Caki2 (cell line): ENCODE measurements at regions not wholly inside any gene's neighbourhood (a gene's known extent, or its start where the extent isn't known, plus 50 kb on each side); places are given as distances from the start of the nearest gene placed in this dataset.

Experiments used
- DNase-seq: peaks from one replicate; pipeline ENCODE4 v3.0.0-alpha.2; 2015; ENCODE audit warnings: low read depth
- in situ Hi-C: cut with HindIII; loops from 2 replicates; pipeline ENCODE4 v1.10.0; 2016; ENCODE audit warnings: low sequenced_read_pairs, low pct_unique_long_range_greater_than_20kb, mixed read lengths

DNA sequence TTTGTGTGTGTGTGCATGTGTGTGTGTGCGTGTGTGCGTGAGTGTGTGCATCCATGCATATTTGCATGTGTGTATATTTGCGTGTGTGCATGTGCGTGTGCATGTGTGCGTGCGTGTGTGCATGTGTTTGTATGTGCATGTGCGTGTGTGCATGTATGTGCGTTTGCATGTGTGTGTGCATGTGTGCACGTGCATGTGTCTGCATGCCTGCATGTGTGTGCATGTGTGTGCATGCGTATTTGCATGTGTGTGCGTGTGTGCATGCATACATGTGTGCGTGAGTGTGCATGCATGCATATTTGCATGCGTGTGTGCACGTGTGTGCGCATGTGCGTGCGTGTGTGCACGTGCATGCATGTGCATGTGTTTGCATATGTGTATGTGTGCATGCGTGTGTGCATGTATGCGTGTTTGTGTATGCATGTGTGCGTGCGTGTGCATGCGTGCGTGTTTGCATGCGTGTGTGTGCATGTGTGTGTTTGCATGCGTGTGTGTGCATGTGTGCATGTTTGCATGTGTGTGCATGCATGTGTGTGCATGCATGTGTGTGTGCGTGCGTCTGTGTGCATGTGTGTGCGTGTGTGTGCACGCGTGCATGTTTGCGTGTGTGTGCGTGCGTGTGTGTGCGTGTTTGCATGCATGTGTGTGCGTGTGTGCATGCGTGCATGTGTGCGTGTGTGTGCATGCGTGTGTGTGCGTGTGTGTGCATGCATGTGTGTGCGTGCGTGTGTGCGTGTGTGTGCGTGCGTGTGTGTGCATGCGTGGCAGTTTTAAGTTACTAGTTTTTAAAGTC is 57.7 kb upstream of the SMOC2 start:
- DNase-seq, result no peak
- in situ Hi-C loops, result no loop called here

DNA sequence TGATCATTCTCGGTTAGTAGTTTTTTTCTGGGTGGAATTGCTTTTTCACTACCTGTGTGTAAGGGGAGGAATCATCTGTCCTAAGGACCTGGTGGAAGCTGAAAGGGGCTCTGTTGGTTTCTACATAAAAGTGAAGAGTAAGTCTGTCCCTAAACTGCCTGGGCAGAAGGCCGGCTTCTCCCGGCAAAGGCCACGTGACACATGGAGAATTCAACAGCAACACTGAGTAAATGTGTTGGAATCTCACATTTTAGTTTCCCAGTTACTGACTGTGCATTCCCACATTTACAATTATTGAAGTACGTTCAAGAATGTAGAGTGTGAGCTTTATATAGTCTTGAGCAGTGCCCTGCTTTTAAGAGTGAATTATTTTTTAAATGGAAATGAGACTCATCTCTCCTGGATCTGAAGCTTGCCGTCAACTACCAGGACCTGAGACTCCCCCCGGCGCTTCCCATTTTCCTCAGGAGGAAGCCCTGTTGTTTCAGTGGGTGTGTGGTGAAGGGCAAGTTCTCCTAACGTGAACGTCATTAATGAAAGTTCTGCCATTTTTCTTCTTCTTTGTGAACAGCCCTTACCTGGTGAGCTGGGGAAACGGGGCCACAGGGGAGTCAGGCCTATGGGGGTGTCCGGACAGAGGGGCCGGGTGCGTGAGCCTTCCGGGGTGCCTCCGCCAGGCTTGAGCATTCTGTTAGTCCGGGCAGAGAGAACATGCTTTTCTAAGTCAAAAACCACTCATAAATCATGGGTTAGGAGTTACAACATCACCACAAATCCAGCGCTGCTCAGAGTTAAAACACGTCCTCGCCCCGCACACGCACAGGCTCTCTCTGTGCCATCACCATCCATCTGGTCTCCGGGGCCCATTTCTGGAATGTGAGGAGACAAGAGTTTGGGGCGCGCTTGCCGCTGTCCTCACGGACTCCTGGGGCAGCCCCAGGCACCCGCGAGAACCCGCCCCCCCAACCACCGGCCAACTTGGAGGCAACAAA is 56.6 kb upstream of the SMOC2 start:
- no peak for DNase-seq
- in situ Hi-C loops, result no loop called here

DNA sequence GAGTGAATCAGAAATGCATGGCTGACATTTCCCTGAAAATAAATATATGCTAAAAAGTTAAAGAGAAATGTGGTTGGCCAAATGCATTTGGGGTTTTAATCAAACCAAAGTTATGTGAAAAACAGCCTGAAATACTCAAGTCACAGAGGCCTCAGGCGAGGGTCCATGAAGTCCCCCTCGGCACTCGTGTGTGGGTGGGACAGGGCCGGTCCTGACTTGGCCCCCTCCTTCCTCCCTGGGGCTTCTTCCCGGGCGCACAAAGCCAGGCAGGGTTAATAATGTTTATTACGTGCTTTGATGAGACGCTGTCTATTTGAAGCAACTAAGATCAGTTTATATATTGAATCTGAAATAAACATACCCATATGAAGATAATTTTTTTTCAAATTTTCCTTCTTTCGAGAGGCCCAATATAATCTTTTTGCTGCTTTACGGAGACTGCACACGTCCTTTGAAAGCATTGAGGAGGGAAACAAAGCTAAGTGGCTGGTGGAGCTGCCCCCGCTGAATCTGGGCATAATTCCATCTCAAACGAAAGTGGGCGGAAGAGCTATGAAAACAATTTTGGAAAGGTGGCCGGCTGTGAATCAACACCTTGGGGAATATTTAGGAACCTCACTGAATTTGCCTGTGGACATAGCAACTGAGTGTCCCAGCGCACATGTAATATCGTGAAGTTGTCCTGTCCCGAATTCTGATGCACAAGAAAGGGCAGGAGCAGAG is 55.8 kb upstream of the SMOC2 start:
- no peak for DNase-seq
- in situ Hi-C loops, result no loop called here

- in situ Hi-C loops, result no loop called here
Observed at GRCh38 chr6:168385858-168386735, 54.9 kb upstream of the SMOC2 start.

DNA sequence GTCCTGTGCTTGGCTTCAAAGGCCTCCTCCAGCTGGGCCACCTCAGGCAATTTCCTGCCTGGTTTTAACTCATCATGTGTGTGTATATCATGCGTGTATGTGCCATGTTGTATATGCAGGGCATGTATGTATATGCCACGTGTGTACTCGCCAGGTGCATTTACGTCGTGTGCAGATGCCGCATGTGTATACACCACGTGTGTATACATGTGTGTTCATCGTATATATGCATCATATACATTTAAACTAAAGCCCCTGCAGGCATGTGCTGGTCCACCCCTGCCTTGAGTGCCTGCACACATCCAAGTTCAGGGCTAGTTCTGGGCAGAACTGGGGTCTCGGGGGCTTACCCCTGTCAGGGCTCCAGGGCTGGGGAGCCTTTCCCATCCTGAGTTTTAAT is 54.0 kb upstream of the SMOC2 start:
- in situ Hi-C loops, result no loop called here
- DNase-seq, result no peak

More at GRCh38 chr6:168385858-168386735, 54.9 kb upstream of the SMOC2 start:
- no peak for DNase-seq

- no peak for DNase-seq
- in situ Hi-C loops, result no loop called here
Observed at GRCh38 chr6:168387426-168387825, 53.6 kb upstream of the SMOC2 start.

GRCh38 chr6:168387911-168388310 is 53.1 kb upstream of the SMOC2 start:
- DNase-seq, result no peak
- in situ Hi-C loops, result no loop called here

GRCh38 chr6:168388641-168389633 is 52.0 kb upstream of the SMOC2 start:
- DNase-seq, result no peak
- in situ Hi-C loops, result no loop called here

GRCh38 chr6:168390749-168391420 is 50.1 kb upstream of the SMOC2 start:
- in situ Hi-C loops, result no loop called here

More at GRCh38 chr6:168390749-168391420, 50.1 kb upstream of the SMOC2 start:
- DNase-seq, result no peak
